ENCODE measurements at regions not wholly inside any gene's neighbourhood (a gene's known extent, or its start where the extent isn't known, plus 50 kb on each side); places are given as distances from the start of the nearest gene placed in this dataset.

GRCh38 chr4:115824630-115825029 is 711.2 kb upstream of the NDST4 start:
- DNase-seq = no peak

- DNase-seq = no peak
Measured at GRCh38 chr4:115803825-115804224, 690.4 kb upstream of the NDST4 start.

GRCh38 chr4:115790812-115791211 is 677.4 kb upstream of the NDST4 start:
- DNase-seq = no peak

GRCh38 chr4:115781528-115782146 is 668.2 kb upstream of the NDST4 start:
- DNase-seq = no peak

GRCh38 chr4:115780835-115781234 is 667.4 kb upstream of the NDST4 start:
- no peak for DNase-seq

- no peak for DNase-seq
Measured at GRCh38 chr4:115780268-115780667, 666.8 kb upstream of the NDST4 start.

GRCh38 chr4:115770046-115770543 is 656.7 kb upstream of the NDST4 start:
- no peak for DNase-seq

GRCh38 chr4:115769396-115769795 is 656.0 kb upstream of the NDST4 start:
- DNase-seq = no peak

GRCh38 chr4:115763051-115763450 is 649.6 kb upstream of the NDST4 start:
- DNase-seq = no peak

GRCh38 chr4:115759231-115759630 is 645.8 kb upstream of the NDST4 start:
- DNase-seq = no peak

- DNase-seq = no peak
Measured at GRCh38 chr4:115749404-115749803, 636.0 kb upstream of the NDST4 start.

GRCh38 chr4:115740806-115741205 is 627.4 kb upstream of the NDST4 start:
- no peak for DNase-seq

- DNase-seq = no peak
Measured at GRCh38 chr4:115729739-115730266, 616.4 kb upstream of the NDST4 start.

- DNase-seq = no peak
Measured at GRCh38 chr4:115723621-115724020, 610.2 kb upstream of the NDST4 start.

- DNase-seq = no peak
Measured at GRCh38 chr4:115720611-115721010, 607.2 kb upstream of the NDST4 start.

GRCh38 chr4:115711575-115711974 is 598.2 kb upstream of the NDST4 start:
- no peak for DNase-seq

GRCh38 chr4:115688961-115689360 is 575.5 kb upstream of the NDST4 start:
- DNase-seq = no peak

GRCh38 chr4:115687052-115687755 is 573.8 kb upstream of the NDST4 start:
- no peak for DNase-seq

- no peak for DNase-seq
Measured at GRCh38 chr4:115678425-115678941, 565.1 kb upstream of the NDST4 start.

- DNase-seq = no peak
Measured at GRCh38 chr4:115675719-115676118, 562.3 kb upstream of the NDST4 start.

GRCh38 chr4:115674485-115674884 is 561.1 kb upstream of the NDST4 start:
- DNase-seq = no peak

GRCh38 chr4:115671581-115671980 is 558.2 kb upstream of the NDST4 start:
- DNase-seq = no peak

GRCh38 chr4:115670930-115671329 is 557.5 kb upstream of the NDST4 start:
- no peak for DNase-seq

Measured in hypothalamus (tissue), 51 donors.